Activated CD8-positive, alpha-beta T cell treated with anti-CD3 and anti-CD28 coated beads for 36 hours (primary cell): ENCODE measurements at regions not wholly inside any gene's neighbourhood (a gene's known extent, or its start where the extent isn't known, plus 50 kb on each side); places are given as distances from the start of the nearest gene placed in this dataset.
A peak's percentile ranks its signal among the peaks of the same experiment; 100 is the strongest.

ENCODE experiments used
- ATAC-seq: fragments of 200-7000 bp; cut with Tn5 transposase; one replicate; pipeline ENCODE4 v1.10.0; 2021; ENCODE audit warnings: mild to moderate bottlenecking, moderate library complexity
- CTCF ChIA-PET: fragments of 350-600 bp; sonication (Branson Sonifier 250); formaldehyde crosslinking; loops from one replicate; lab custom pipeline; 2021; ENCODE audit warnings: antibody characterized with exemption; lab: Charles Lee
- POLR2A ChIA-PET: fragments of 350-600 bp; sonication (Branson Sonifier 250); formaldehyde crosslinking; loops from one replicate; lab custom pipeline; 2021; ENCODE audit warnings: antibody characterized with exemption; lab: Charles Lee
- DNase-seq: peaks from one replicate; pipeline ENCODE4 v3.0.0-alpha.2; 2020
- H3K27ac Mint-ChIP-seq: one replicate; pipeline ENCODE4 v1.8.0; 2021; ENCODE audit warnings: mild to moderate bottlenecking, mixed read lengths
- H3K27me3 Mint-ChIP-seq: one replicate; pipeline ENCODE4 v1.8.0; 2021; ENCODE audit warnings: mixed read lengths
- H3K36me3 Mint-ChIP-seq: one replicate; pipeline ENCODE4 v1.8.0; 2021; ENCODE audit warnings: low read depth, mixed read lengths
- H3K4me1 Mint-ChIP-seq: one replicate; pipeline ENCODE4 v1.8.0; 2021; ENCODE audit warnings: low read depth, mixed read lengths
- H3K4me3 Mint-ChIP-seq: one replicate; pipeline ENCODE4 v1.8.0; 2021; ENCODE audit warnings: mild to moderate bottlenecking, moderate library complexity, mixed read lengths
- H3K9me3 Mint-ChIP-seq: one replicate; pipeline ENCODE4 v1.8.0; 2021; ENCODE audit warnings: mixed read lengths
- intact Hi-C: fragments of 100-400 bp; cut with micrococcal nuclease; formaldehyde crosslinking; loops from one replicate; pipeline ENCODE4 v1.10.0; 2022
- TF ChIP-seq, protein P1 (sequence below): fragments of 200-600 bp; IDR thresholded peaks from one replicate; pipeline ENCODE4 v1.8.0; 2022; ENCODE audit warnings: antibody characterized with exemption, mild to moderate bottlenecking

DNA sequence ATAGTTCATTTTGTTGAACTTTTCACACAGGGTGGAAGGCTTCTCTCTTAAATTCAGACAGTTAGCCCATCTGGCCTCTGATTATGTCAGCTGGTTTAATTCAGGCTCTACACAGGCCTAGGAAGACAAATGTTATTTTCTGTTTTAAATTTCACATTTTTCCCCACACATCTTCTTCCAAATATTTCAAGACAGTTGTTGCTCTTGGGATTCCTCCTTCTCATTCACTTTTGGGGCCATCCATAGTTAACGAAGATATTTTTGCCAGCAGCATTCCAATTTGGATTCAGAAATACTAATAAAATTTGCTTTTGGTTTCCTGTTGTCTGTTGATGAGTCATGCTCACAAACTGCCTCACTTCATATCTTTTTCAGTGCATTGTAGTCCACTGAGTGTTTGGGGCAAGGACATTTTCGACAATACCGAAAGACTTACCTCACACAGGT is 475.4 kb downstream of the DMAC1 start:
- POLR2A ChIA-PET: no interaction called here

GRCh38 chr9:7320841-7321240 is 478.7 kb downstream of the DMAC1 start:
- intact Hi-C loops: no loop called here
- H3K27me3 Mint-ChIP-seq: peaks cover 18% of the 10 kb centered on the region
- no peaks in the 10 kb centered on the region for H3K9me3 Mint-ChIP-seq
- DNase-seq: no peak
- no peak overlapping the region for H3K4me3 Mint-ChIP-seq
- ChIA-PET POLR2A (no interaction called here), CTCF (no interaction called here)
- no peak overlapping the region for H3K27ac Mint-ChIP-seq
- no peaks in the 10 kb centered on the region for H3K36me3 Mint-ChIP-seq
- TF ChIP-seq, protein P1, sequence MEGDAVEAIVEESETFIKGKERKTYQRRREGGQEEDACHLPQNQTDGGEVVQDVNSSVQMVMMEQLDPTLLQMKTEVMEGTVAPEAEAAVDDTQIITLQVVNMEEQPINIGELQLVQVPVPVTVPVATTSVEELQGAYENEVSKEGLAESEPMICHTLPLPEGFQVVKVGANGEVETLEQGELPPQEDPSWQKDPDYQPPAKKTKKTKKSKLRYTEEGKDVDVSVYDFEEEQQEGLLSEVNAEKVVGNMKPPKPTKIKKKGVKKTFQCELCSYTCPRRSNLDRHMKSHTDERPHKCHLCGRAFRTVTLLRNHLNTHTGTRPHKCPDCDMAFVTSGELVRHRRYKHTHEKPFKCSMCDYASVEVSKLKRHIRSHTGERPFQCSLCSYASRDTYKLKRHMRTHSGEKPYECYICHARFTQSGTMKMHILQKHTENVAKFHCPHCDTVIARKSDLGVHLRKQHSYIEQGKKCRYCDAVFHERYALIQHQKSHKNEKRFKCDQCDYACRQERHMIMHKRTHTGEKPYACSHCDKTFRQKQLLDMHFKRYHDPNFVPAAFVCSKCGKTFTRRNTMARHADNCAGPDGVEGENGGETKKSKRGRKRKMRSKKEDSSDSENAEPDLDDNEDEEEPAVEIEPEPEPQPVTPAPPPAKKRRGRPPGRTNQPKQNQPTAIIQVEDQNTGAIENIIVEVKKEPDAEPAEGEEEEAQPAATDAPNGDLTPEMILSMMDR: no peak
- H3K4me1 Mint-ChIP-seq: no peaks in the 10 kb centered on the region
- no peak for ATAC-seq

More for the DNA sequence above, 475.4 kb downstream of the DMAC1 start:
- intact Hi-C loops: no loop called here
- ATAC-seq: no peak
- peaks cover 8% of the 10 kb centered on the region for H3K27me3 Mint-ChIP-seq
- no peak overlapping the region for H3K4me3 Mint-ChIP-seq
- CTCF ChIA-PET: no interaction called here
- no peak overlapping the region for H3K27ac Mint-ChIP-seq
- H3K36me3 Mint-ChIP-seq: no peaks in the 10 kb centered on the region
- no peaks in the 10 kb centered on the region for H3K4me1 Mint-ChIP-seq
- no peaks in the 10 kb centered on the region for H3K9me3 Mint-ChIP-seq
- DNase-seq: no peak
- TF ChIP-seq, protein P1: no peak

GRCh38 chr9:7320139-7320538 is 479.4 kb downstream of the DMAC1 start:
- intact Hi-C loops: no loop called here
- Mint-ChIP-seq H3K4me3 (no peak overlapping the region), H3K27me3 (peaks cover 20% of the 10 kb centered on the region), H3K27ac (no peak overlapping the region), H3K9me3 (peaks cover 5% of the 10 kb centered on the region), H3K4me1 (no peaks in the 10 kb centered on the region), H3K36me3 (no peaks in the 10 kb centered on the region)
- no peak for ATAC-seq
- DNase-seq: no peak
- POLR2A ChIA-PET: no interaction called here
- TF ChIP-seq, protein P1: no peak
- CTCF ChIA-PET: no interaction called here

DNA sequence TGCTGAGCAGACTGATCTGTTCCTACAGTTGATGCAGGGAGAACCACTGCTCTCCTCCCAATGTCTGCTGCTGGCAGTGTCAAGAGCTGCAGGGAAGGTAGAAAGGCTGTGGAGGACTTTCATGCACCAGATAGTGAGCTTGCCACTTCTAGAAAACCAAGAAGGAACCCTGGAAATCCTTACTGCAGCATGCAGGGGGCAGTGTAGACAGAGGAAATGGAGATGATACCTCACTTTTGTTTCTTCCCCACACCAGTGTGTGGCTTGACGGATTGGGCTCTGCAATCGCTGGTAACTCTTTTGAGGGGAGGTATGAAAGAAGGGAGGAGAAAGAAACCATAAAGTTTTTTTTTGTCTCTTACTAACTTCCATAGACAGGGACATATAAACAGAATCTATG is 480.7 kb downstream of the DMAC1 start:
- ChIA-PET CTCF (no interaction called here), POLR2A (no interaction called here)
- TF ChIP-seq, protein P1: peak; percentile 21
- Mint-ChIP-seq H3K36me3 (no peaks in the 10 kb centered on the region), H3K27me3 (peaks cover 20% of the 10 kb centered on the region), H3K9me3 (peaks cover 8% of the 10 kb centered on the region), H3K4me1 (no peaks in the 10 kb centered on the region), H3K4me3 (no peak overlapping the region), H3K27ac (no peak overlapping the region)
- ATAC-seq (no peak), DNase-seq (no peak)
- intact Hi-C loops: no loop called here

DNA sequence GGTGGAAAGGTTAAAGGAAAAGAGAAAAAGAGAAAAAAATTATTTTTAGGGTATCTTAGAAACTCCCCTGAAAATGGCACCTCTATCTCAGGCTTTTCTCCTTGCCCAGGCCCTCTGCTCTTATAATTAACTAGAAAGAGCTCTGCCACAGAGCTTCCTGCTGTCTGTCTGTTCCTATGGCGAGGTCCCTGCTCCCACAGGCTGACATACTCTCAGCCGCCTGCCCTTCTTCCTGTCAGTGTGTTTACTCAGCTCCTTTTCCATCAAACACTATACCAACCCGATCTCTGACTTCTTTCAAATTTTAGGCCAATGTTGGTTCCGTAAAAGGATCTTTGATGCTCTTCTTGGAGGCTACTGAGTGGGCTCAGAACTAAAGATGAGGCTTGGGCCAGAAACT is 482.6 kb downstream of the DMAC1 start:
- POLR2A ChIA-PET: no interaction called here
- ATAC-seq: no peak
- H3K9me3 Mint-ChIP-seq: peaks cover 21% of the 10 kb centered on the region

More for the DNA sequence above, 482.6 kb downstream of the DMAC1 start:
- intact Hi-C loops: no loop called here
- TF ChIP-seq, protein P1: no peak
- CTCF ChIA-PET: no interaction called here
- Mint-ChIP-seq H3K27me3 (peaks cover 20% of the 10 kb centered on the region), H3K36me3 (peaks cover 4% of the 10 kb centered on the region), H3K27ac (no peak overlapping the region), H3K4me1 (no peaks in the 10 kb centered on the region), H3K4me3 (no peak overlapping the region)
- DNase-seq: no peak
